Fibroblast of skin of right biceps (primary cell): ENCODE measurements at regions not wholly inside any gene's neighbourhood (a gene's known extent, or its start where the extent isn't known, plus 50 kb on each side); places are given as distances from the start of the nearest gene placed in this dataset.
"Not testable (repeated sequence)": the region's sequence is repeated elsewhere in the genome, so short reads cannot be mapped to it uniquely, and the experiment has no call there.

ENCODE experiments used
- DNase-seq: peaks from one replicate; pipeline ENCODE4 v3.0.0-alpha.2; 2013

GRCh38 chr12:25424211-25424731 is 128.8 kb downstream of the LMNTD1 start:
- DNase-seq: peak; percentile 77

DNA sequence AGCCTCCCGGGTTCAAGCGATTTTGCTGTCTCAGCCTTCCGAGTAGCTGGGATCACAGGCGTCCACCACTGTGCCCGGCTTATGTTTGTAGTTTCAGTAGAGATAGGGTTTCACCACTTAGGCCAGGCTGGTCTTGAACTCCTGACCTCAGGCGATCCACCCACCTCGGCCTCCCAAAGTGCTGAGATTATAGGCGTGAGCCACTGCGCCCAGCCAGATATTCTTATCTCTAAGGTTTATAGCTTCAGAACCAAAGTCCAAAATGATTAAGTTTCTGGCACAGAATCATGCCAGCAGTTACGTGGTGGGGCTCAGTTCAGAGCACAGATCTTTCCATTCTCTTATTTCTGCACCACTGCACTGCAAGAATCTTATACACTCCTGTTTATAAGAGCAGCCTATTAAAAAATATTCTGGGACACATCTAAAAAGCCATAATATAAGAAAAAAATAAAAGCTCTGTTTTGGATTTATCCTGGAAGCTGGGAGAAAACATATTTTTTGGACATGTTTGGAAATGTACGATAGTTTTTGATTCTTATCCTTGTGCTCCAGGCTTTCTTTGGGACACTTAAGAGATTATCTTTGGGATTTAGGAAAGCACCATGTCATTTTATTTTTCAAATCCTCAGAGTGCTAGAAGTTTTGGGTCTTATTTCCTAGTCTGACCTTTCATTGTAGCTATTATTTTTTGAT is 129.6 kb downstream of the LMNTD1 start:
- no peak for DNase-seq

- peak; percentile 42 for DNase-seq
Observed at GRCh38 chr12:25422241-25422640, 130.8 kb downstream of the LMNTD1 start.

DNA sequence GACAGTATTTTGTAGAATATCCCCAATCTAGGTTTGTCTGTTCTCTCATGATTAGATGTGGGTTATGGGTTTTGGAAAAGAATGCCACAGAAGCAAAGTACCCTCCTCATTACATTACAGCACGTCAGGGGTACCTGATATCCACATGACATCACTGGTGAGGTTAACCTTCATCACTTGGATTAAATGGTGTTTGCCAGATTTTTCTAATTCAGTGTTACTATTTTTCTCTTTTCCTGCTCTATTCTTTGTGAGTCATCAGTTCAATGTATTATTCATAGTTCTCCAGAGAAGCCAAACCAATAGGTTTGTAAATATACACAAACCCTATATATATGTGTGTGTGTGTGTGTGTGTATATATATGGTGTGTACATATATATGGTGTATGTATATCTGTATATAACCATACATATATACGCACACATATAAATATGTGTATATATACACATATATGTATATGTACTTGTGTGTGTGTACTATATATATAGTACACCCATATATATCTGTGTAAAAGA is 131.4 kb downstream of the LMNTD1 start:
- DNase-seq: peak; percentile 42

- no peak for DNase-seq
Observed at GRCh38 chr12:25420116-25420515, 133.0 kb downstream of the LMNTD1 start.

GRCh38 chr12:25419595-25419994 is 133.5 kb downstream of the LMNTD1 start:
- no peak for DNase-seq

GRCh38 chr12:25417071-25417470 is 136.0 kb downstream of the LMNTD1 start:
- DNase-seq: peak; percentile 50

DNA sequence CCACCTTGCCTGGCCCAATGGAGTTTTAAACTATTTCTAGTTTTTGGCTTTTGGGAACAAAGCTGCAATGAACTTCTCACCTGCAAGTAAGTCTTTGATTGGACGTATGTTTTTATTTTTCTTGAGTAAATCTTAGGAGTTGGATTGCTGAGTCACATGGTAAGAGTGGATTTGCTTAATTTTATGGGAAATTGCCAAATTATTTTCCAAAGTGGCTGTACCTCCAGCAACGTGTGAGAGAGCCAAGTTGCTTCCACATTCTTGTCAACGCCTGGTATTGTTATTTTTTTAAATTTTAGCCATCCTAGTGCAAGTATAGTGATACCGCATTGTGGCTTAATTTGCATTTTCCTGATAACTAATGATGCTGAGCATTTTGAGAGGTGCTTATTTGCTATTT is 136.6 kb downstream of the LMNTD1 start:
- peak; percentile 35 for DNase-seq

- no peak for DNase-seq
Observed at GRCh38 chr12:25415004-25415403, 138.1 kb downstream of the LMNTD1 start.

DNA sequence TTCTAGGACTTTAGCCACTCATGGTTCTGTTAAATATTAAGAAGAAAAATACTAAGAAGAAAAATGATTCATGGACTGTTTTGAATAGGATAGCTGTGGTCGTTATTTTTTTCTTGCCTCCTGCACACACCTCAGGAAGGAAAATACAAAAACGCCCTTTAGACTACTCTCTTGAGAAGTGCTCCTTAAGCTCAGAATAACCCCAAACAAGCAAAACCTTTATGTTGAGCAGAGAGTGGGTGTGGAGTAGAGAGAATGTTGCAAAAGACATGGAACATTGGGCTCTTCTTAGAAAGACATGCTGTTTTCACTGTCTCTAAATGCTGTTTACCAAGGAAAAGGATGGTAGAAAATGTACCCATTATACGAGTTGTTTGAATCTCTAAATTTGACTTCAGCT is 140.3 kb downstream of the LMNTD1 start:
- no peak for DNase-seq

GRCh38 chr12:25404955-25405354 is 148.1 kb downstream of the LMNTD1 start:
- DNase-seq: no peak

GRCh38 chr12:25401547-25402345 is 151.0 kb upstream of the KRAS start:
- peak; percentile 49 for DNase-seq

GRCh38 chr12:25397001-25397400 is 146.3 kb upstream of the KRAS start:
- no peak for DNase-seq

DNA sequence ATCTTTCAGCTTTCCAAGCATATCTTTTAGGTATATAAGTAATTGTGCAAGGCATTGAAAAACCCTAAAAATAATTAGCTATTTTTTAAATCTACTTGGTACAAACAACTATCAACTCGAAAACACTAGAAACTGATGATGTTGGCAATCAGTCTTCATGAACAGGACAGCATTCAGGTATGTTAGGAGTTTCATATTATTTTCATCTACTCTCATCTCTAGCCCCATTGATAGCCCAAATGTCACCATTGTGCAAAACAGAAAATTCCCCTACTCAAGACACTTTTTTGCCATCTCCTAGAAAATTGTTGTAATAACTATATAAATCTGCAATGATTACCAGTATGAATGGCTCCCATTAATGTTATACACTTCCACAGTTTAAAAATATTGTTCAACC is 144.5 kb upstream of the KRAS start:
- no peak for DNase-seq

DNA sequence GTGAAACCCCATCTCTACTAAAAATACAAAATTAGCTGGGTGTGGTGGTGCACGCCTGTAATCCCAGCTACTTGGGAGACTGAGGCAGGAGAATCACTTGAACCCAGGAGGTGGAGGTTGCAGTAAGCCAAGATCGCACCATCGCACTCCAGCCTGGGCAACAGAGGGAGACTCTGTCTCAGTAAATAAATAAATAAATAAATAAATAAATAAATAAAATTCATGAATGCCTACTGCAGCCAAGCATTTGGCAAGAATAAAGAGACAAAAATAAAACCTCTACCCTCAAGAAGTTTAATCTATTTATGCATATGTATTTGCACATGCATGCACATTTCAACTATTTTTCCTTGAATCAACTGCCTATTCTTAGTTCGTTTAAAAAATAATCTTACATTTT is 144.0 kb upstream of the KRAS start:
- not testable (repeated sequence) for DNase-seq

GRCh38 chr12:25394025-25394424 is 143.3 kb upstream of the KRAS start:
- no peak for DNase-seq

- not testable (repeated sequence) for DNase-seq
Observed at GRCh38 chr12:25391346-25391745, 140.6 kb upstream of the KRAS start.

GRCh38 chr12:25388183-25388582 is 137.5 kb upstream of the KRAS start:
- DNase-seq: peak; percentile 44

DNA sequence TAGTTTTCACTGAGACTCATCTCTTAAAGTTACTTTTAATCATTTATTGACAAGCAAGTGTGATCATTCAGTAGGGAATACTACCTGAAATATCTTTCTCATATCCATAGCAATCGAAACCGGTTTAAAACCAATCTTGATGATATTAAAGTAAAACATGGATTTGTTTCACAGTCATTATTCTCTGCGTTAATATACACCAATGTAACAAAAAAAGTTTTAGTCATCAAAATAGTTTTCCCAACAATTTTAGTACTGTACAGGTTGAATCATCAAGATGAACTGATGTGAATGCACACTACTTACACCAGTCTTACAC is 137.0 kb upstream of the KRAS start:
- DNase-seq: no peak

DNA sequence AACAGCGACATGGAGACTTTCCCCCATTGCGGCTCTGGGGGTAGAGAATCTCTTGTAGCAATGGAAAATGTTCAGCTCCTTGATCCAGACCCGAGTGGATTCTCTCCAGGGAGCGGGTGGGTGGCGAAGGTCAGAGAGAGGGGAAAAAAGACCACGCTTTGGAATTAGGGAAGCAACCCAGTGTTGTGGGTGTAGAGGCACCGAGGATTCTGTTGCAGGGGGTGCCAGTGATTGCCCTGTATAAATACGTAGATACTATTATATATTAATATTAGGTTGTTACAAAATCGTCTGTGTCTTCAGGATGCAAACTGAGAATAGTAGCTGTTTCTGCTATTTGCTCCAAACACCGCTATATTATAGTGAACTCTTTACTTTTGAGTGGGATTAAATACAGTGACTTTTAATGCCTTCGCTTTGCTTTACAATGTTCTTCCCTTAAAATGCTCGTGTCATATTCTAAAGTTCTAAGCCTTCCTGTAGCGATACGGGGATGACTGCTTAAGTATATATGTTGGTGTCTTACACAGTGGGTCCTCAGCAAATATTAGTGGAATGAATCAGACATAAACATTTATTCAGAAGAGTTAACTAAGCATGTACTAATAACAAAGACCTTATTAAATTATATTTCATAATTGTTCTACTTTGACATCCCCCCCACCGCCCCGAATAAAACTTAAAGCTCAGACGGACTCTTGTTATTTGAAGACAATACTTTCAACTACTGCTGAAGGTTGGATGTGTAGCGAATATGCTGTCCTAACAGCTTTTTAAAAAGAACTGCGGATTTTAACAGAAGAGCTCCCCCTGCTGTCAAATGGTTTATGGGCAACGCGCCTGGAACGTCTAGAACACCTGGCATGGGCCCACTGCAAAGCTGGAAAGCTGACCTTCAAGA is 136.4 kb upstream of the KRAS start:
- DNase-seq: peak; percentile 89

DNA sequence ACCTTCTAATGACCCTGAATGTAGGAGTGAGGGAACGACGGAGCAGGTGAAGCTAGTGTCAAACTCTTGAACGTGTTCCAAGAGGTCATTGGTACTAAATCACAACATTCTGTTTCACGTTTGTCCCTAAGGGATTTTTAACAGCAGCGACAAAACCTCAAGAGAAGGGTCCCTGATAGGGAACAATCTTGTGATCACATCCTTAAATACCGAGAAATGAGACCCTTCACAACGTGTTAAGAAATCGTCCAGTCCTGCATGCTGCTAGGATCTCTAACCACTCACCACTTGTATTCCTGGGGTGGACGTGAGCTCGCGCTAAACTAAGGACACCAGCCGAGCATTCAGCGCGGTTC is 134.1 kb upstream of the KRAS start:
- DNase-seq: no peak

- no peak for DNase-seq
Observed at GRCh38 chr12:25384038-25384892, 133.5 kb upstream of the KRAS start.
